WTC11 (cell line): ENCODE measurements at regions not wholly inside any gene's neighbourhood (a gene's known extent, or its start where the extent isn't known, plus 50 kb on each side); places are given as distances from the start of the nearest gene placed in this dataset.

Source experiments
- ARID4B ChIP-seq: sonication (generic); formaldehyde crosslinking; IDR thresholded peaks from 2 replicates; pipeline ENCODE4 v1.8.0; 2023; ENCODE audit warnings: missing genetic modification reagents, mild to moderate bottlenecking, borderline replicate concordance
- CBFB ChIP-seq: sonication (generic); formaldehyde crosslinking; IDR thresholded peaks from 2 replicates; pipeline ENCODE4 v1.8.1; 2022; ENCODE audit warnings: mild to moderate bottlenecking, low read depth, missing genetic modification reagents
- CREB1 ChIP-seq: sonication (generic); formaldehyde crosslinking; IDR thresholded peaks from 2 replicates; pipeline ENCODE4 v1.8.0; 2023; ENCODE audit warnings: mild to moderate bottlenecking, missing genetic modification reagents
- CREM ChIP-seq: sonication (generic); formaldehyde crosslinking; IDR thresholded peaks from 2 replicates; pipeline ENCODE4 v1.8.1; 2022; ENCODE audit warnings: mild to moderate bottlenecking, missing genetic modification reagents, moderate library complexity
- ETV6 ChIP-seq: sonication (generic); formaldehyde crosslinking; IDR thresholded peaks from 2 replicates; pipeline ENCODE4 v1.8.1; 2022; ENCODE audit warnings: mild to moderate bottlenecking, missing genetic modification reagents
- NFYB ChIP-seq: sonication (generic); formaldehyde crosslinking; conservative IDR thresholded peaks from 2 replicates; pipeline ENCODE4 v1.8.0; 2022; ENCODE audit warnings: low read depth, missing genetic modification reagents
- PRDM15 ChIP-seq: sonication (generic); formaldehyde crosslinking; IDR thresholded peaks from 2 replicates; pipeline ENCODE4 v1.8.0; 2022; ENCODE audit warnings: missing genetic modification reagents
- TEAD4 ChIP-seq: sonication (generic); formaldehyde crosslinking; IDR thresholded peaks from 2 replicates; pipeline ENCODE4 v1.8.0; 2022; ENCODE audit warnings: mild to moderate bottlenecking, missing genetic modification reagents
- USF2 ChIP-seq: sonication (generic); formaldehyde crosslinking; IDR thresholded peaks from 2 replicates; pipeline ENCODE4 v1.8.1; 2023; ENCODE audit warnings: mild to moderate bottlenecking, missing genetic modification reagents, moderate library complexity
- ZNF219 ChIP-seq: sonication (generic); formaldehyde crosslinking; IDR thresholded peaks from 2 replicates; pipeline ENCODE4 v1.8.0; 2023; ENCODE audit warnings: missing genetic modification reagents, mild to moderate bottlenecking, borderline replicate concordance
- ZNF317 ChIP-seq: sonication (generic); formaldehyde crosslinking; IDR thresholded peaks from 2 replicates; pipeline ENCODE4 v1.8.1; 2023; ENCODE audit warnings: low read depth, mild to moderate bottlenecking, moderate library complexity, missing genetic modification reagents, borderline replicate concordance
- ZNF423 ChIP-seq: fragments of 250-450 bp; sonication (Bioruptor Pico); IDR thresholded peaks from 2 replicates; pipeline ENCODE4 v2.1.2; 2022; ENCODE audit warnings: mild to moderate bottlenecking, moderate library complexity
- TF ChIP-seq, protein P1 (sequence below): fragments of 200-600 bp; IDR thresholded peaks from 2 replicates; pipeline ENCODE4 v1.8.0; 2022; ENCODE audit warnings: antibody characterized with exemption

DNA sequence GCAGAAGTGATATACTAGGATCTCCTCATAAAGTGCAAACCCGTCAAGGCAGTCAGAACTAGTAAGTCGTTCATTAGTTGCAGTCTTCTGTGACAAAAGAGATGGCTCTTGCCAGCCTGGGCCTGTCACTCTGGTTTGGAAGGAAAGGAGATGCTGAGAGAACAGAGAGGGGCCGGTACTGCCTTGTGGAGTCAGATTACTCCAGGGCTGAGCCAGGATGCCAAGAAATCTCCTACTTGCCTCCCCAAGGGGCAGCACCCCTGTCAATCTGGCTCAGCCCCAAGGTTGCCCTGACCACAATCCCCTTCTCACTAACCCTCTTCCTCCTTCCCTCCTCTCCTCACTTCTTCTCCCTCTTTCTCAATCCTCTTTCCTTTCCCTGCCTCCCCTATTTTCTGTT is 62.9 kb upstream of the ASPRV1 start:
- TF ChIP-seq, protein P1, sequence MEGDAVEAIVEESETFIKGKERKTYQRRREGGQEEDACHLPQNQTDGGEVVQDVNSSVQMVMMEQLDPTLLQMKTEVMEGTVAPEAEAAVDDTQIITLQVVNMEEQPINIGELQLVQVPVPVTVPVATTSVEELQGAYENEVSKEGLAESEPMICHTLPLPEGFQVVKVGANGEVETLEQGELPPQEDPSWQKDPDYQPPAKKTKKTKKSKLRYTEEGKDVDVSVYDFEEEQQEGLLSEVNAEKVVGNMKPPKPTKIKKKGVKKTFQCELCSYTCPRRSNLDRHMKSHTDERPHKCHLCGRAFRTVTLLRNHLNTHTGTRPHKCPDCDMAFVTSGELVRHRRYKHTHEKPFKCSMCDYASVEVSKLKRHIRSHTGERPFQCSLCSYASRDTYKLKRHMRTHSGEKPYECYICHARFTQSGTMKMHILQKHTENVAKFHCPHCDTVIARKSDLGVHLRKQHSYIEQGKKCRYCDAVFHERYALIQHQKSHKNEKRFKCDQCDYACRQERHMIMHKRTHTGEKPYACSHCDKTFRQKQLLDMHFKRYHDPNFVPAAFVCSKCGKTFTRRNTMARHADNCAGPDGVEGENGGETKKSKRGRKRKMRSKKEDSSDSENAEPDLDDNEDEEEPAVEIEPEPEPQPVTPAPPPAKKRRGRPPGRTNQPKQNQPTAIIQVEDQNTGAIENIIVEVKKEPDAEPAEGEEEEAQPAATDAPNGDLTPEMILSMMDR: no peak
- TF ChIP-seq NFYB (no peak), TEAD4 (no peak), USF2 (CRISPR knock-in tag) (no peak), PRDM15 (no peak), ZNF219 (CRISPR knock-in tag) (no peak), CBFB (CRISPR knock-in tag) (no peak), ZNF317 (CRISPR knock-in tag) (no peak), CREB1 (no peak), ARID4B (CRISPR knock-in tag) (no peak), ETV6 (CRISPR knock-in tag) (no peak), CREM (CRISPR knock-in tag) (no peak), ZNF423 (CRISPR knock-in tag) (no peak)
